HFFc6 (cell line): ENCODE measurements at regions not wholly inside any gene's neighbourhood (a gene's known extent, or its start where the extent isn't known, plus 50 kb on each side); places are given as distances from the start of the nearest gene placed in this dataset.

Experiments used
- DNase-seq: peaks from one replicate; pipeline ENCODE4 v3.0.0-alpha.2; 2018
- H3K27ac Mint-ChIP-seq: 2 replicates; pipeline ENCODE4 v1.8.0; 2020; ENCODE audit warnings: mild to moderate bottlenecking, mixed read lengths
- H3K27me3 Mint-ChIP-seq: 2 replicates; pipeline ENCODE4 v1.8.0; 2021; ENCODE audit warnings: mild to moderate bottlenecking, moderate library complexity, mixed read lengths; ENCODE audit not compliant: insufficient read depth
- H3K36me3 Mint-ChIP-seq: 2 replicates; pipeline ENCODE4 v1.8.0; 2021; ENCODE audit warnings: low read depth, mixed read lengths
- H3K4me1 Mint-ChIP-seq: 2 replicates; pipeline ENCODE4 v1.8.0; 2020; ENCODE audit warnings: low read depth, mixed read lengths
- H3K4me3 Mint-ChIP-seq: 2 replicates; pipeline ENCODE4 v1.8.0; 2020; ENCODE audit warnings: mild to moderate bottlenecking, moderate library complexity, mixed read lengths
- H3K9me3 Mint-ChIP-seq: 2 replicates; pipeline ENCODE4 v1.8.0; 2020; ENCODE audit warnings: mild to moderate bottlenecking, mixed read lengths
- CTCF ChIP-seq: fragments of 200-600 bp; sonication (generic); IDR thresholded peaks from 2 replicates; pipeline ENCODE4 v1.5.0; 2021; ENCODE audit warnings: antibody characterized with exemption, mild to moderate bottlenecking

- Mint-ChIP-seq H3K9me3 (no peaks in the 10 kb centered on the region), H3K36me3 (no peaks in the 10 kb centered on the region), H3K4me1 (peaks cover 28% of the 10 kb centered on the region), H3K4me3 (no peak overlapping the region), H3K27ac (no peak overlapping the region), H3K27me3 (peaks cover 2% of the 10 kb centered on the region)
- no peak for DNase-seq
- no peak for TF ChIP-seq CTCF
These were observed 644.7 kb upstream of the TENM4 start for GRCh38 chr11:80085563-80085962.

- no peak for TF ChIP-seq CTCF
- Mint-ChIP-seq H3K27me3 (peaks cover 6% of the 10 kb centered on the region), H3K36me3 (no peaks in the 10 kb centered on the region), H3K27ac (no peak overlapping the region), H3K9me3 (no peaks in the 10 kb centered on the region), H3K4me1 (peaks cover 19% of the 10 kb centered on the region), H3K4me3 (no peak overlapping the region)
- no peak for DNase-seq
These were observed 643.8 kb upstream of the TENM4 start for GRCh38 chr11:80084608-80085007.

GRCh38 chr11:80083531-80083951 is 642.7 kb upstream of the TENM4 start:
- no peaks in the 10 kb centered on the region for H3K36me3 Mint-ChIP-seq
- no peaks in the 10 kb centered on the region for H3K9me3 Mint-ChIP-seq
- H3K27me3 Mint-ChIP-seq = peaks cover 4% of the 10 kb centered on the region; the same call in 1 of the 2 replicates
- no peak overlapping the region for H3K4me3 Mint-ChIP-seq
- H3K27ac Mint-ChIP-seq = no peak overlapping the region
- no peak for DNase-seq
- H3K4me1 Mint-ChIP-seq = peaks cover 19% of the 10 kb centered on the region
- TF ChIP-seq CTCF = no peak

GRCh38 chr11:80082406-80082805 is 641.6 kb upstream of the TENM4 start:
- Mint-ChIP-seq H3K36me3 (no peaks in the 10 kb centered on the region), H3K27me3 (peaks cover 4% of the 10 kb centered on the region; the same call in 1 of the 2 replicates), H3K9me3 (no peaks in the 10 kb centered on the region), H3K4me1 (peaks cover 19% of the 10 kb centered on the region), H3K4me3 (no peak overlapping the region), H3K27ac (no peak overlapping the region)
- DNase-seq = no peak
- no peak for TF ChIP-seq CTCF

- no peak for TF ChIP-seq CTCF
- Mint-ChIP-seq H3K36me3 (no peaks in the 10 kb centered on the region), H3K4me3 (no peak overlapping the region), H3K27ac (no peak overlapping the region), H3K4me1 (no peaks in the 10 kb centered on the region), H3K9me3 (no peaks in the 10 kb centered on the region), H3K27me3 (peaks cover 4% of the 10 kb centered on the region; the same call in 1 of the 2 replicates)
- DNase-seq = no peak
These were observed 636.3 kb upstream of the TENM4 start for GRCh38 chr11:80077113-80077512.

- no peak for DNase-seq
- no peak overlapping the region for H3K27ac Mint-ChIP-seq
- no peaks in the 10 kb centered on the region for H3K36me3 Mint-ChIP-seq
- H3K9me3 Mint-ChIP-seq = no peaks in the 10 kb centered on the region
- H3K27me3 Mint-ChIP-seq = peaks cover 3% of the 10 kb centered on the region; the same call in 1 of the 2 replicates
- H3K4me3 Mint-ChIP-seq = no peak overlapping the region
- H3K4me1 Mint-ChIP-seq = no peaks in the 10 kb centered on the region
- no peak for TF ChIP-seq CTCF
These were observed 634.0 kb upstream of the TENM4 start for GRCh38 chr11:80074837-80075236.
